ENCODE measurements at regions not wholly inside any gene's neighbourhood (a gene's known extent, or its start where the extent isn't known, plus 50 kb on each side); places are given as distances from the start of the nearest gene placed in this dataset.
"Not testable (repeated sequence)": the region's sequence is repeated elsewhere in the genome, so short reads cannot be mapped to it uniquely, and the experiment has no call there.

GRCh38 chr9:74115976-74116375 lies 381.2 kb upstream of the RORB start:
- DNase-seq: no peak

DNA sequence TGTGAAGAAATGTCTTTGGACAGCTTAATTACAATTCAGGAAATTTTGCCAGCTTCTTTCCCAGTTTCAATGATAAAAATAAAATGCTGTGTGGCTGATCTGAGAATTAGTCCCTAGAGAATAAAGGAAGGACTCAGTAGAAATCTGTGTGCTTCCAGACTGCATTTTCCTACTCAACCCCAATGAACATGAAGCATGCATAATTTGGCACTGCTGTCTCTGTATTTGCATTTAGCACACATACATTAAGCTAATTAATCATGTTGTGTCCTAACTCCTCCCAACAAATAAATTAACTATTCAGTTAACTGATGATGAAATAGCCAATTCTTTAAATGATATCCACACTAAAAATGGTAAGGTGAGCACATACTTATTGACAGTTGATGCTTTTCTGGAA lies 380.0 kb upstream of the RORB start:
- DNase-seq: no peak

DNA sequence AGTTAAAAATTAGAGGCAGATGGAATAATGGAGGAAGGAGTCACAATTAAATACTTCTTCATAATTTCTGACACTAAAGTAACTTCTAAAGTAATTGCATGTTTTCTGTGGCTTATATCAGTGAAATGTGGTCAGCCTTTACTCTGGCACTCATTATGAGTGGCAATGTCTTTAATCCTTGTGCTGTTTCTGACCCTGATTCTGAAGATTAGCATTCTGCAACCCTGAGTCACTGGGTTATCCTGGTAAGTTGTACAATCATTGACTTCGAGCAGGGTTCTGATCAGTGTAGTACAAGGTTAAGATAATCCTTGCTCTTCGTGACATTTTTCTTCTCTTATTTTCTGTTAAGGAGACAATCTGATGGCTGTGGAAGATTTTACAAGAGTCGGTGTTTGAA lies 379.4 kb upstream of the RORB start:
- DNase-seq: peak; percentile 55

GRCh38 chr9:74120061-74120460 lies 377.1 kb upstream of the RORB start:
- DNase-seq: no peak

DNA sequence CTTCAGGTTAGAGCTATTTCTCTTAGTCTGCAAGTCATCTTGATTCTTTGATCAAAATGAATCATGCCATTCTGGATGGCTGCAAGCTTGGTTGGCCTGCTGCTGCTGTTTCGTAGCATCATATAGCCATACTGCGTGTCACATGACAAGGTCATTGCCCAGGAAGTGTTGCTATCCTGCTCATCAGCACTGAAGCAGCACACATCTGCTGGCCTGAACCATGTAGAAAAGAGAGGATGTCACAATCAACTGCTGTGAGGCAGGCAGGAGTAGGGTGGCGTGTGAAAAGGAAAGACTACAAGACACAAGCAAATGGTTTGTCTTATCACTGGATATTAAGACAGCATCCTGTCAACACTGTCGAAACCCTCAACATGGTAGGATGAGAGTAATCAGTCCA lies 376.7 kb upstream of the RORB start:
- DNase-seq: no peak

DNA sequence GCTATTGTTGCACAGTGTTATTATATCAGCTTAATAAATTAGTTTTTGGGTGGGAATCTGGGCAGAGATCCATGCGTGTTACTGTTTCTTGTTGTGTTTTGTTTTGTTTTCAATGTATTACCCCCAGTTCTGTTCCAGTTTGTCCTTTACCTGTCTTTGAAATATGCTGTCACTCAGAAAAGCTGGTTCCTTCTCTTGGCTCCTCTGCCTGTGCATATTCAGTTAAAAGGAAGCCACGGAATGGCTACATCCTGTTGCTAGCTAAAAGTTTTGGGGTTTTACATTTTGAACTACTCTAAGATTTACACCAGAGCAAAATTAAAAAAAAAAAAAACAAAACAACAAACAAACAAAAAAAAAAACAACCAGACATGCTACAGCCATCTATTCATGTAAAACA lies 374.9 kb upstream of the RORB start:
- DNase-seq: no peak

DNA sequence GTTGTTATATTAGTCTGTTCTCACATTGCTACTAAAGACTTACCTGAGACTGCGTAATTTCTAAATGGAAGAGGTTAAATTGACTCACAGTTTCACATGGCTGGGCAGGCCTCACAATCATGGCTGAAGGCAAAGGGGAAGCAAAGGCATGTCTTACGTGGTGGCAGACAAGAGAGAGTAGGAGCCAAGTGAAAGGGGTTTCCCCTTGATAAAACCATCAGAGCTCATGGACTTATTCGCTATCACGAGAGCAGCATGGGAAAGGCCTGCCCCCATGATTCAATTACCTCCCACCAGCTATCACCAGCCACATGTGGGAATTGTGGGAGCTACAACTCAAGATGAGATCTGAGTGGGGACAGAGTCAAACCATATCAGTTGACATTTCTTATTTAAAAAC lies 374.5 kb upstream of the RORB start:
- no peak for DNase-seq

GRCh38 chr9:74125941-74126340 lies 371.2 kb upstream of the RORB start:
- no peak for DNase-seq

- peak; percentile 55 for DNase-seq
These were observed 364.1 kb upstream of the RORB start for GRCh38 chr9:74132986-74133385.

GRCh38 chr9:74133921-74134320 lies 363.2 kb upstream of the RORB start:
- DNase-seq: no peak

DNA sequence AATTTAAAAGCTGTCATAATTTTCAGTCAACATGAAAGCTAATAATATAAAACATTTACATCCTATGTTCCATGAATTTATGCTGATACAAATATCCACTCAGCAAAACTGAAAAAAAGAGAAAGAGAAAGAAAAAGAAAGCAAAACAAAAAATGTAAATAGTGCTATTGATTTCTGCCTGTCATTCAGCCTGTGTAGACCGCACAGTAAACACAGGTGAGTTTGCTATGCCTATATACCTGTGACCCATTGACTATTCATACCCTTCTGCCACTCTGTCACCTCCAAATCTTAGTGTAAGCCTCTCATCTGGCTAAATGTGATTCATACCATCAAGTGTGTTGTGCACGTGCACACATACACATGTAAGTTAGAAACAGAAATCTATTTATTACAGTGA lies 359.0 kb upstream of the RORB start:
- no peak for DNase-seq

- DNase-seq: no peak
These were observed 357.0 kb upstream of the RORB start for GRCh38 chr9:74140141-74140540.

- no peak for DNase-seq
These were observed 349.2 kb upstream of the RORB start for GRCh38 chr9:74147906-74148305.

GRCh38 chr9:74172874-74173273 lies 324.3 kb upstream of the RORB start:
- DNase-seq: no peak

DNA sequence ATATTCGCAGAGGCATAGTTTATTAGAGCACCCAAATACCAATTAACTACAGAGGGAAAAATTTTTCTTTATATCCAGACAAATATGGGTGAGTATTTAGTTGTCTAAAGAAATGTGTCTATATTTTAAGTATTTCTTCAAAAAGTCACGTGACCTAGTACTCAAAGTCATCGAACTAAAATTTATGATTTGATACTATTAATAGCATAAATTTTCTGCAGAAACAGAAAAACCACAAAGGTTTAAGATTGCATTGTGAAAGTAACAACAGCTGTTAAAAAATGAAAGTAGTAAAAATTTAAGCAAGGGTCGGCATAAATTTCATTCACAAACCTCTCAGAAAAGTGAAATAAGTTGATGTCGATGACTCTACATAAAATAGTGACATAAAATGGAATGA lies 323.9 kb upstream of the RORB start:
- no peak for DNase-seq

DNA sequence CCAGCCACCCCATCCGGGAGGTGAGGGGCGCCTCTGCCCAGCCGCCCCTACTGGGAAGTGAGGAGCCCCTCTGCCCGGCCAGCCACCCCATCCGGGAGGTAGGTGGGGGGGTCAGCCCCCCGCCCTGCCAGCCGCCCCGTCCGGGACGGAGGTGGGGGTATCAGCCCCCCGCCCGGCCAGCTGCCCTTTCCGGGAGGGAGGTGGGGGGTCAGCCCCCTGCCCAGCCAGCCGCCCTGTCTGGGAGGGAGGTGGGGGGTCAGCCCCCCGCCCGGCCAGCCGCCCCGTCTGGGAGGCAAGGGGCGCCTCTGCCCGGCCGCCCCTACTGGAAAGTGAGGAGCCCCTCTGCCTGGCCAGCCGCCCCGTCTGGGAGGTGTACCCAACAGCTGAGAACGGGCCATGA lies 299.4 kb upstream of the RORB start:
- DNase-seq: not testable (repeated sequence)

DNA sequence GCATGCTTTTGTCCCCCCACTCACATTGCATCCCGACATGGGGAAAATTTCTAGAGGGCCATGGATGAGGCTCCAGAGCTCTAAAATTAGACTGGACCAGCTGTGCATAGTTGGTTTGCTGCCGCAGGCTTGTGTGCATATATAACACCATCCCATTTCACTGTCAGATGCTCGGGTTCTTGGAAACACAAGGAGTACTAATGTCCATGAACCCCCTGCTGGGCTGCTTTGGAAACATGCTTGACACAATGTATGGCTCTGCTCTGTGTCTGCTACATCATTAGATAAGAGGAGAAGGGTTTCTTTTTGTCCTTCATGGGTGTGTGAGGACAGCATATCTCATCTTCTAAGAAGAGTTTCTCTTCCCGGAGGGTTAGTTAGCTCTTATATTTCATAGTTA lies 292.1 kb upstream of the RORB start:
- DNase-seq: peak; percentile 59

DNA sequence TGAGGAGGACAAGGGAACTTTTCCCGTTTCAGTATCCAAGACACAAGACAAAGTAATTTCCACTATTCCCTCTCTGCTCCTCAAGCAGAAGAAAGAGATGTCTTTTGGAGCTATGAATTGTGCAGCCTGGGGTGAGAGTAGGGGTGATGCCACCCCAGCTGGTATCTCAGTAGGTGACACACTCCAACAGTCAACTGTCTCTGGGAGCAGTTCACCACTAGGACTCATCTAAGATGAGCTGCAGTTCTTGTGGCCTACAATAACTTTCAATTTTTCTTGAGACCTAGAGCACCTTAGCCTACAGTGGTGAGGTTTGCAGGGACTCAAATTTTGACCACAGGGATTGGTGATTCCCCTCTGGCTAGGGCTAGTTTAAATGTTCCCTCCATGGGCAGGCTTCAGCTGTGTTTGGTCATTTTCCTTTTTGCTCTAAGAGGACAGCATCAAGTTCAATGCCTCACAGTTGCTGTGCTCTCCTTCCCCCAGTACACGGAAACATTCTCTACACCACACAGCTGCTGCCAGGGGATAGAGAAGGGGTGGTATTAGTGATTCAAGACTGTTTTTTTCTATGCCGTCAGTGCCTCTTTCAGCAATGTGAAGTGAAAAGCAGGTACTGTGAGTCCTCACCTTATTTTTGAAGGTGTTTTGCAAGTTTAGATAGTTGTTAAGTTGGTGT lies 278.6 kb upstream of the RORB start:
- DNase-seq: no peak

GRCh38 chr9:74220327-74220726 lies 276.8 kb upstream of the RORB start:
- DNase-seq: no peak

DNA sequence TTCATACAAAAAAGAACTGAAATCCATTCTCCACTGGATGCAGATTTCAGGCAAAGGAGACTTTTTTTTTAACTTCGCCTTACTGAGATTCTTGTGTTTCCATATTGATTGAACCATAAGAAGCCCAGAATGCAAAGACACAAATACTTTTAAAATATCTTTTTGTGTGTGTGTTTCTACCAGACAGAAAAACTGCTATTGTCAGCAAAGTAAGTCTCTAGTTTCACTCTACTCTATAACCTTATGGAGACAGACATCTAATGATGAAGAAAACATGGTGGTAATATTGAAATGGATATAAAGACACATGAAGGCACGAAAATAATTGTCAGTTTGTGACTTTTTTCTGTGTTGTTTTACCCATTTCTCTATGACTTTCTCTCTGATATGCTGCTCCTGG lies 260.3 kb upstream of the RORB start:
- no peak for DNase-seq

DNA sequence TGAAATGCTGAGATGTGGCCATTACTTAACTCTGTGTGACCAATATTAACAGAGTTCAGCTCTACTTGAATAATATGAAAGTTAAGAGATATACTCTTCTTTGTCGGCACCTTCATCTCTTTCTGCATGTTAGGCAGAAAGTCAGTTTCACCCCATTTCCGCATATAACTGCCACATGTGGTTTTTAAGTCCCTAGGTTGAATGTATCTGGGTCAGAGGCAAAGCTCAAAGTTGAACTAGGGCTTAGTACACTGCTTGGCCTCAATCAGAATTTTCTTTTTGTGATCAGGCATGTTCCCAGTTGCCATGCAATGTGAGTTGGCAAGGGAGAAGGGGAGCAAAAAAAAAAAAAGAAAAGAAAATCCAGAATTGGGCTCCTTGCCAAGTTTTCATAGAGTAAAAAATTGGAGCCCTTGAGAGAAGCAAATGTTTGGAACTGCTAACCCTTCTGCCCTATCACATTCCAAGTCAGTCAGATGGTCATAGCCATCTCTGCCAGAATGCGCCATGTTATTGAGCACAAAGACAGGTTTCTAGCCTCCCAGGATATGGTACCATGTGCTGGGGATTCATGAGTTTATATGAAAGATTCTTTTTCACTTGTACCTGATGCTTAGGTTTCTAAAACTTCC lies 251.2 kb upstream of the RORB start:
- DNase-seq: no peak

GRCh38 chr9:74255489-74255984 lies 241.6 kb upstream of the RORB start:
- no peak for DNase-seq

DNA sequence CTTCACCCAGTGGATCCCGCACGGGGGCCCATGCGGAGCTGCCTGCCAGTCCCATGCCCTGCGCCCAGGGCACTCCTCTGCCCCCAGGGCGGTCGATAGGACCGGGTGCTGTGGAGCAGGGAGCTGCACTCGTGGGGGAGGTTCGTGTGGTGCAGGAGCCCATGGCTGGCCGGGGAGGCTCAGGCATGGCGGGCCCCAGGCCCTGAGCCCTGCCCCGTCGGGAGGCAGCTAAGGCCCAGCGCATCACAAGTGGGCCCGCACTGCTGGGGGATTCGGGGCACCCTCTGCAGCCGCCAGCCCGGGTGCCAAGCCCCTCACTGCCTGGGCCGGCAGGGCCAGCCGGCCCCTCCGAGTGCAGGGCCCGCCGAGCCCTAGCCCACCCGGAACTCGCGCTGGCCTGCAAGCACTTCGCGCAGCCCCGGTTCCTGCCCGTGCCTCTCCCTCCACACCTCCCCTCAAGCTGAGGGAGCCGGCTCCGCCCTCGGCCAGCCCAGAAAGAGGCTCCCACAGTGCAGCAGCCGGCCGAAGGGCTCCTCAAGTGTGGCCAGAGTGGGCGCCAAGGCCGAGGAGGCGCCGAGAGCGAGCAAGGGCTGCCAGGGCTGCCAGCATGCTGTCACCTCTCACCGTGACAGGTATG lies 221.1 kb upstream of the RORB start:
- no peak for DNase-seq

DNA sequence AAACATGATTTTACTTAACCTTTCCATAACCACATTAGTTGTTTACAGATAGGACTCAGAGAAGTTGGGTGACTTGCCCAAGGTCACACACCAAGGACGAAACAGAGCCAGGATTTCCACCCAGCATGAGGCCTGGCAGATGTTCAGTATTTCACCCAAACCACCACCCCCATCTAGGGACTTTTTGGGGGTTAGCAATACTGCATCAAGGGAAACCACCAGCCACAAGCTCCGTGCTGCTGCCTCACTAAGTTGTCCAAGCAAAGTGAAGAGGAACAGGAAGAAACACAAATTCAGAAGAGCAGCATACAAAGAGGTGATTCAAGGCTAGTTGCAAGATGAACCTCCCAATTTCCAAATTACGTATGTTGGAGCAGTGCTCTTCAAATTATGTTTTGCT lies 219.6 kb upstream of the RORB start:
- no peak for DNase-seq

DNA sequence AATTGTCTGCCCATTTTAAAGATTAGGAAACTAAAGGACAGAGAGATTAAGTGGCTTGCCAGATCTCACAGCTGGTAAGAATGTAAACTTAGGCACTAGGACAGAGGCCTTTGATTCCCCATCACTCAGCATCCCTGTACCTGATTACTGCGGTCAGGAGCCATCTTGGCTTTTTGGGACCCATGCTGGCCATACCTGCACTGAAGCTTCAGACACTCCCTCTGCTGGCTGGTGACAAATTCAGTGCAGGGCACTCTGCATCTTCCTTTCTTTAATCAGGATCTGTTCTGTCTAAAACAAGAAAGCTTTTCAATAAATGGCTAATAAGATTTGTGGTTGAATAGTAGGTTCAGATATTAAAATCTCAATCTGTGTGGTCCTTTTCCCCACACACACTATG lies 215.5 kb upstream of the RORB start:
- DNase-seq: no peak

Data from islet precursor cell (in vitro differentiated cells).